HG03565 (cell line): ENCODE measurements at regions not wholly inside any gene's neighbourhood (a gene's known extent, or its start where the extent isn't known, plus 50 kb on each side); places are given as distances from the start of the nearest gene placed in this dataset.

Source experiments
- ATAC-seq: cut with Tn5 transposase; IDR thresholded peaks from one replicate; pipeline ENCODE4 v1.9.1; 2021; ENCODE audit warnings: mild to moderate bottlenecking, moderate library complexity; ENCODE audit not compliant: unreplicated experiment

DNA sequence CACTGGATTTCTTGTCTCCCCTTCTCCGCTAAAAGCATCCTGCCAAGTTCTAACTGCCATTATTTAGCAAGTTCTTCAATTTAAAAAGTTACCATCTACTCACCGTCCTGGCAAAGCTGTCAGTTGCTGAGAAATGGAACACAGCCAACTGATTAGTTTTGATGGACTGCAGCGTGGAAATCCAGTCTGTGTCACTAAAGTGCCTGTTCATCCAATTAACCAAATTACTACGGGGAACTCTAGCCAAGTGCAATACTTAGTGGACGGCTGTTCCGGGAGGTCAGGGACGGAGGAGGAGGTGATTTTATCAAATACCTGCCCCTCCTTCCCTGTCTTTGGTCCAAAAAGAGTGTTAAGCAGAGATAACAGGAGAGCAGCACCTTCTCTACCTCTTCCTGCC lies 260.7 kb downstream of the MAF start:
- no peak for ATAC-seq

DNA sequence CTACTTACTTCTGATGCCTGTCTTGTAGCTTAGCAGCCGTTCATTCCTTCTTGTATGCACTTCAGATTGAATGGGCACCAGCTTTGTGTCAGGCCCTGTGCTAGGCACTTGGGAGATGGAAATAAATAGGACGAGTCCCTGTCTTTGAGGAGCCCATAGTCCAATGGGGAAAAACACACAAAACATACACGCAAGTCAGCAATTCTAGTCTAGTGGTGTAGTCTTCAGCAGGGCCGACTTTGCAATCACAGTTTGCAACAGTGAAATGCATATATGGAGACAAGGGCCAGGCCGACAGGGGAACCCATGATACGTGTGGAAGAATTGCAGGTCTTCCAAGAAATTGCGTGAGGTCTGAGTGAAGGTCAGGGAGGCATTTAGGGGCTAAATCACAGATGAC lies 262.6 kb downstream of the MAF start:
- no peak for ATAC-seq

DNA sequence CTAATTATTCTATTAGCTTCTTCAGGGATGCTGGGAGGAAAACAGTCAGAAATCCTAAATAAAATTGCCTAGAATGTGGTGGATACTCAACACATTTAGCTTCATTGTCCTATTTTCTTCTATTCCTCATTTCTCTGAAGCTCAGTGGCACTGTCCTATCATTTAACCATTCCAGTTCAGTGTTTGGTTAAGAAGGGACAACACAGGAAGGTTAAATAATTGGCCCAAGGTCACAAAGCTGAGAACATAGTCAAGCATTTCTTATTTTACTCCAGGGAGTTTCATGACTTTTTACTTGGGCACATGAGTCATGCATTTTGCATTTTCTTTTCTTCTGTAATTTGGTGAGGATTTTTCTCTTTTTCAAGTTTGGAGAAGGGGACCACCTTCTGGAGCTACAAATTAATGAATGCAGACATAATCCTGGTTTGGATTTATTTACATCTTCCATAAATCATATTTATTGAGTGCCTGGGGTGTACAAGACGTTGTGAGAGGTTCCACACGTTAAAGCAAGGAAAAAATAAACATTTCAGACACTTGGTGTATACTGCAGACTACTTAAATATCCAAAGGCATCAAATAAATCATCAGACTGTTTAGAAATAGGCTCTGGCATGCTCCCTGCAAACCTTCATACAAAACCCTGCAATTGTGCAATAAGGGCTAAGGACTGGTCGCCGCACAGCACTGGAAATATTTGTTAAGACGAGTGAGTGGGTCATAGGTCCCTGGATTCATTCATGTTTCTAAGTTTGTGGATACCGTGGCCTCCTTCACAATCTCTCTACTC lies 263.9 kb downstream of the MAF start:
- no peak for ATAC-seq

DNA sequence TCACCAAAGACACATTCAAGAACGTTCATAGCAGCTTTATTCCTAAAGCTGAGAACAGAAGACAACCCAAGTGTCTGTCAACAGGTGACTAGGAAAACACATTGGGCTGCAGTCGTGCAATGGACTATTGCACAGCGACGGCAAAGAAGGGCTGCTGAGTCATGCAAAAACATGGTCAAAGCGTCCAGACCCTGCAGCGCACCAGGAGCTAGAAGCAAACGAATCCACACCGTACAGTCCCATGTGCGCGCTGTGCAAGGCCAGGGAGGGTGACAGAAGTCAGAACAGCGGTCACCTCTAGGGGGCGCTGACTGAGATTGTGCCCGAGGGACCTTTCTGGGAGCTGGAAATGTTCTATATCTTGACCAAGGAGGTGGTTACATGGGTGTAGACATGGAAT lies 266.4 kb downstream of the MAF start:
- ATAC-seq, result no peak

DNA sequence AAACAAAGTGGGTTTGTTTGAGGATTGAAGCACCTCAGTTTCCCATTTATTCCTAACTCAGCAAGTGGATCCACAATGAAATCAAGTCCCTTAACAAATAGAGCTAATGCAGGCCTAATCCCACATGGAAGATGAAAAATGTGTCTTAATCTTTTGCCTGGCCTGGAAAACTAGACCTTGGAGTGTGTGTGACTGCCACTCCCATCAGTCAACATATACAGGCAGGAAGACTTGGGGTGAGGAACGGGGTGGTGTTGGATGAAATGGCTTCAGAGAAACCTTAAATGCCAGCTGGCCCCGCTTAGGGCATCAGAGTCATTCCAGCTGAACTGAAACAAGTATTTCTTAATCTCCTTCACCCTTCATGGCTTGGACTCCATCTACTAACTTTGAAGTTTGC lies 269.5 kb downstream of the MAF start:
- no peak for ATAC-seq

DNA sequence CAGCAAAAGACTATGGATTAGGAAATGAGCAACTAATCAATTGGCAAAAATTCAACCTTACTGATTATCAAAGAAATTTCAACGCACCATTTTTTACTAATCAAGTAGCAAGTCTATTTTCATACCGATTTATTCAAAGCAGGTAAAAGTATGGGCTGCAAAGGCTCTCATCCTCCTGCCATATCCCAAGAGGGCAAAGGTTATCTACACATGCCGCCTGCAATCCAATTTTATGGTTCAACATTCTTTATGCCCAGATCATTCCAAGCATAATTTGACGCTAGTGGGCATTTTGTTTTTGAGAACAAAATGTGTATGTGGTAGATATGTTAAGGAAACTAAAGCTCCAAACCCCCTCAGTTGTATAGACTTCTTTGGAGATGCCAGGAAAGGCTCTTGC lies 270.6 kb downstream of the MAF start:
- no peak for ATAC-seq

DNA sequence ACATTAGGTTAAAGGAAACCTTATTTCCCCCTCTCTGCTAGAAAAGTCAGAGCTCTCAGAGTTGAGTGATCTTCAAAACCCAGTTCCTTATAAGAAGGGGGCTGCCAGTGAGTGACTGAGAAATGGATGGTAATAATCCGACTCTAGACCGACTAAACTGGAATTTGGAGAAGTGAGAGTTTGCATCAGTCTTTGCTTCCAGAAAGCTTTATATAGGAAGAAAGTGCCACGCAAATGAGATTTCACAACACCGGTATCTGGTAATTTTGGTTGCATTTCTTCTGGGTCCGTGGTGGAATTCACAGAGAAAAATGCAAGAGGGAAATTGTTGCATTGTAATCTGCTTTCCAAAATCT lies 271.4 kb downstream of the MAF start:
- no peak for ATAC-seq

DNA sequence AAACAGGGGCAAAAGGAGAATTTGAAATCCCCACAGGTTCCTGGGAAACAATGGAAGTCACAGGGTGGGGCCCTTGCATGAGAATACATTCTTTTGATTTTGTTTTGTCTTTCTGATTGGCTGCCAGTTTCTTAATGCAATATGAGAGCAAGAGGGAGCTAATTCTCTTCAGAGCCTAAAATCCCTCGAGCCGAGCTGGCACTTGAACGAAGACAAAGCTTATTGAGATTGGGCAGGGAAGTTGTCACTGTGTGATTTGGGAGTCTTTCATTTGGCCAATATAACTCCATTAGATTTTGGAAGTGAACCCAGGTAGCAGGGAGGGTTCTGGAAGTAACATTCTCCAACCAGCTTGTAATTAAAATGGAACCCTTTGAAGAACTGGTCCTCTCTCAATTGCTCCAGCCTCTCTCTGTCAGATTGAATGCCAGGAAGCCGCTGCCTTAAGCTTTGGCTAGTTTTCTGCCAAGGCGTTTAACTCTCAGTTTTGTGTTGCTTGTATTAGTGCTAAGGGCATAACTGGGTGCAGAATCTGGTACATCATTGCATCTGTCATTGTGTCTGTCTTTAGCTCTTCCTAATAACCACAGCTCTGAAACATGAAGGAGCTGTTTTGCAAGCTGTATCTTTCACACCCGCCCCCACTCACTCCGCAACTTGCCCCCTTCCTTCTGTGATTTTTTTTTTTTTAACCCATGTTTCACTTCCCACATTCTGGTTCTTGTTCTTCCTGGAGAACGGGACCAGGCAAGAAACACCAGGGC lies 272.0 kb downstream of the MAF start:
- ATAC-seq, result no peak

DNA sequence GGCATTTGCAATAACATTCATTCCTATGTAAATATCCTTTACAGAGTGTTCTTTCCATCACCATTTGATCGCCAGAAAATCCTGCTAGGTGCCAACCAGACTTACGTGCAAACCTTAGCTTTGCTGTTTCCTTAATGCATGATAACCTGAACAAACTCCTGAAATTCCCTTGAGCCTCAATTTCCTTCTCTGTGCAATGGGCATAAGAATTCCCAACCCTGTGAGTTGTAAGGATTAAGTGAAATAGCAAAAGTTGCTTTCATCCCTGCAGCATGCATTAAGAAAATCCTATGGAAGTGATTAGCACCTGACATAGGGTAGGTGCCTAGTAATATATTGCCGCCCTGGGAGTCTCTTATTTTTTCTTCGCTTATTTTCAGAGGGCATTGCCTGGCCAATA lies 272.7 kb downstream of the MAF start:
- ATAC-seq, result no peak

DNA sequence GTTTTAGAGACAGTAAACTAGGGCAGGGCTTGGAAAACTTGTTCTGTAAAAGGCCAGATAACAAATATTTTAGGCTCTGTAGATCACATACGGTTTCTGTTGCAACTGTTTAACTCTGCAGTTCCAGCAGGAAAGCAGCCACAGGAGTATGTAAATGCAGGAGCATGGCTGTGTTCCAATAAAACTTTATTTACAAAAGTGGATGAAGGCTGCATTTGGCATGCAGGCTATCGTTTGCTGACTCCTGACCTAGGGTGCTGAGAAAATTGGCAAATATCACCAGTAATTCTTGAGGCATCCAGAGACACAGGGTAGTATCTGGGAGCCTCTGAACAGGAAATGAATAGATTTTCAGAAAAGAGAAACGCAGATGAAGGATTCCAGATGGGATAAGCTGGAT lies 274.0 kb downstream of the MAF start:
- ATAC-seq, result no peak

DNA sequence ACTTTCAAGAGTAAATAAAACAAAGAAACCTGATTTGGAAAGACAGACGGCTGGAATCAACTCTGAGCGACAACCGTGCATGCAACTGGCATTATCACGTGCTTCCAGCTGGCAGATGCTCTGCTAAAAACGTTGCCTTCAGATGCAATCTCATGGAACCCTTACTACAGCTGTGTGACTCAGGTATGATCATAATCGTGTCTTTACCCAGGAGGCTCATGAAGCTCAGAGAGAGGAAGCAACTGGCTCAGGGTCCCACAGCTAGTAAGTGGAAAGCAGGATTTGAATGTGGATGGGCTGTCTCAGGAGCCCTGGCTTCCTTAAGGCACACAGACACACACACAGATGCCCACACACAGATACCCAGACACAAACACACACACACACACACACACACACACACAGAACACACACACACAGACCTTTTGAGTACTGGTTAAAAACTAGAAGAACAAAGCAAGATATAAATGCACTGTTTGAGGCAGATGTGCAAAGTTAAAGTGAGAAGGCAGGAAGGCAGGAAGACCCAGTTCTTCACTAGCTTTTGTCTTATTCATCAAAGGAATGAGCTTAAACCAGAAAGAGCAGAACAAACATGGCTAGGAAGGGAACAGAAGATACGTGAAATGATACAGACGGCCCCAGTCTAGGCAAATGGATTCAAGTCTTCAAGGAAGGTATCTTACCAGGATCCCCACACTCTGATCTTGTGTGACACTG lies 275.2 kb downstream of the MAF start:
- no peak for ATAC-seq

DNA sequence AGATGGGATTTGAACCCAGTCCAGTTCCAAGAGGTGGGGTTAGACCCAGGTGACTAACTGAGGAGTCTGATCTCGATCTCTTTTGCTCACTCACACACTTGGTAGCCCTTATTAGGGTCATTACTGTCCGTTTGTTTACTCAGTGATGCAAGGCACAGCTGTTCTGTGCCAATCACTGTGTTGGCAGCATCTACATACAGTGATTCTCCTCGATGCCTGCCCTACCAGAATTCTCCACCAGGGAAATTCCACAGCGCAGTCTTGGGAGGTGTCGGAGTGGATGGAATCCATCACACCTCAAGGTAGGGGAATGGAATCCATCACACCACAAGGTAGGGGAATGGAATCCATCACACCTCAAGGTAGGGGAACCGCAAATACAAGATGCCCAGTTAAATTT lies 279.6 kb downstream of the MAF start:
- ATAC-seq, result no peak

DNA sequence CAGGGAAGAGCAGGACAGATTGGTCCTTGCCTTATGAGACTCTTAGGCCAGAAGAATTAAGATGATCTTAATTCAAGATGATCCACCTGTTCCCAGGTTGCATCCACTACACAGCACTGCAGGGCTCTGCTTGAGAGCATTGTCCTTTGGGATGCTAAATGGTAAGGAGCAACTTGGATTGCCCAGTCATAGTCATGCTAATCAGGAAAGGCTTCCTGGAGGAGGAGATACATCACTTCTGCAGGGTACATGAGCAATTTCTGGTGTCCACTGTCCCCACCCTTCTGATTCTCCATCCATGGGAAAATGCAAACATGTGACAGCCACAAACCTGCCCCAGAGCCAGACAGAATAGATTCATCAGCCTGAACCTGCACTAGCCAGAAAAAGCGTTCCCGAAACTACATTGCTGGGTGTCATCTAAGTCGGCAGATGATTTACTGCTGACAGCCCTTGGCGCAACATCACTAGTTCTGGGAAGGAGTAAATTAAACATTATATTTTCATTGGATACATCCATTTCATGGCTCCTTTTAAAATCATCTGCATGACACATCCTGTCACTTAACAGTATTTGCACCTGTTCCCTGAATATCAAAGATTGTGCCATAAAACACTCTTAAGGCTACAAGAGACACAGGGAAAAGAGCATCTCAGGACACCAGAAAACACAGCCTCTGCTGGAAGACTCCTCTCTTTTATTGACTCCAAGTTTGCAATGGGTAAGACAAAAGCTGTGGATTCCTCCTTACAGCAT lies 282.2 kb downstream of the MAF start:
- no peak for ATAC-seq

DNA sequence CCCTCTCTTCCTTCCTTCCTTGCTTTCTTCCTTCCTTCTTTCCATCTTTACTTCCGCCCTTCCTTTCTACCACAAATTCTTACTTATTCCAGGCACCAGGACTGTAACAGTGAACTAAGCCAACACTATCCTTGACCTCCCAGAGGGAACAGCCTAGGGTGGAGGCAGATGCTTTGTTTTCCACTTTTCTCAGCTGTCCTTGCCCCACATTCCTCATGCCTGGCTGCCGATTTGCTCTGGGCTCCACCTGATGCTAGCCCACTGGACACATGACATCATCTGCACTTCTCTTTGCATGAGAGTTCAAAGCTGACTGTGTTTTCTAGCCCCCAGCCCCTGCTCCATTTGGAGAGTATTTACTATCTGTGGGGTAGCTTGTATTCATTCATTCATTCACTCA lies 283.0 kb downstream of the MAF start:
- ATAC-seq, result no peak

DNA sequence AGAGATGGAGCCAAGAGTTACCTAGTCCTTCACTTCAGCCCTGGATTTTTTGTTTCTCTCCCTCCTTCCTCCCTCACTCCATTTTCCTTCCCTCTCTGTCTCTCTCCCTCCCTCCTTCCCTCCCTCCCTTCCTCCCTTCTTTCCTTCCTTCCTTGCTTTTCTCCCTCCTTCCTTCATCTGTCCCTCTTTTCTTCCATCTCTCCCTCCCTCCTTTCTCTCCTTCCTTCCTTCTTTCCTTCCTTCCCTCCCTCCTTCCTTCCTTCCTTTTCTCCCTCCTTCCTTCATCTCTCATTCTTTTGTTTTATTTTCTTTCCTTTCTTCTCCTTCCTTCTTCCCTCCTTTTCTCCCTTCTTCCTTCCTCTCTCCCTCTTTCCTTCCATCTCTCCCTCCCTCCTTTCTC lies 283.5 kb downstream of the MAF start:
- no peak for ATAC-seq

DNA sequence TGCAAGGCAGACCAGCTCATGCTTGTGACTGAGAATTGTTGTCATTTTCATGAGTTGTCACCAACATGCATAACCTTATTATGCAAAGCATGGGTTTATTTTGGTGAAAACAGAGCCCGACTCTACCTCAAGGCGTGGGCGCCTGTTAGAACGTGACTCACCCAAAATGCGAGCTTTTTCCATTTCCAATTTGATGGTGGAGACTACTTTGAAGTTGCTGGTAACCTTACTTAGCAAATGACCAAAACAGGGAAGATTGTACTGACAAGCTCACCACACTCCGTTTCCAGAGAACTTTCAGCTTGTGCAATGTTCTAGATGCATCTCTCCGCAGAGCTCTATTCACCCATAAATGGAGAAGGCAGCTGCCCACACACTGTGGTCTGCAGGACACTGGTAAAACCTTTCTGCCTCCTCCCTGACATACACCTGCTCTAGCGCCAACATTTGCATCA lies 284.5 kb downstream of the MAF start:
- ATAC-seq, result peak; percentile 79

DNA sequence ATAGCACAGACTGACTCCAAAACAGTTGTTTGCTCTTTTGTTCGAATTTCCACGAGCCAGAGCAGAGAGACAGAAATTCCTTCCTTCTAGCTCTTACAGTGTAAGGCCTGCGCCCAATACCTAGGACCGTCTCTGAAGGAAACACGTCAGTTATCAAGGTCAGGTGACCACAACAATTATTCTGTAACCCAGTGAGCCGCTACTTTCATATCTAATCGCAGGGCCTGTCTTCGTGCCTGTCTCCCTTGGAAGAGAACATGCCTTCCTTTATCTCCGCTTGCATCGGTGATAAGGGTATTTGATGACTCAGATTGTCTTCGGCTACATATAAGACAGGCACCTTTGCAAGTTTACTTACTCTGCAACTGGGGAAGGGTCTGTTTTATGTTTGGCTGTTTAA lies 288.0 kb downstream of the MAF start:
- ATAC-seq, result no peak

DNA sequence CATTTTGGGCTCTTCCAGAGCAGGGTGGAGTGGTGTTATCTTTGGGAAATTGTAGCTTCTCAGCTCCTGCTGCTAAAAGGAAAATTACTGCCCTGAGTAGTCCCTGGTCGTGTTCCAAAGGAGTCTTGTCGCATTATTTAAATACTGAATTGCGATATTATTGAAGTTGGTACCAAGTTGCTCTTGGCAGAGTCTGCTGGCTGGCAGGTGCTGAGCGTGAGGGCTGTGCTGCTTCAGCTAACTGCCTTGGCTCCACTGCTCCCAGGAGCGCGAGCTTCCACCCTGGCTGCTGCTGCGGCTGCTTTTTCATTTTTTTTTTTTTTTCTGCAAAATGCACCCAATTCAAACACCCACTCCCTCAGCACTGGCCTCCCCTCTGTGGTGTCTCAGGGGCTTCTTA lies 289.8 kb downstream of the MAF start:
- no peak for ATAC-seq

DNA sequence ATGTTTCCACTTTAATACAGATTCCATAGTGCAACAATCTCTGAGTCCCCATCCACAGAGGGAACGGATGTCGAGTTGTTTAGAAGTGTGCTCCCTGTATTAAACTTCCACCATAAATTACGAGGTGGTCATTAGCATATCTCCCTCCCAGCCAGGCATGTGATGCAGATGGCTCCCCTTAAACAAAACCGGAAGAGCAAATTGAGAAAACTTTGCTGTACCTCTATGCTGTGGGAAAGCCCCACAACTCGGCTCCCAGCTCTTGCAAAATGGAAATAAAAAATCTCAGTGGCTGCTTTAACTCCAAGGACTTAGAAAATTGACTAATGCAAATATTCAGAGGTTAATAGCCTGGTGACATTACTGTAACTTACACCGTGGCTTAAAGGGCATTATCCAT lies 290.9 kb downstream of the MAF start:
- ATAC-seq, result no peak

DNA sequence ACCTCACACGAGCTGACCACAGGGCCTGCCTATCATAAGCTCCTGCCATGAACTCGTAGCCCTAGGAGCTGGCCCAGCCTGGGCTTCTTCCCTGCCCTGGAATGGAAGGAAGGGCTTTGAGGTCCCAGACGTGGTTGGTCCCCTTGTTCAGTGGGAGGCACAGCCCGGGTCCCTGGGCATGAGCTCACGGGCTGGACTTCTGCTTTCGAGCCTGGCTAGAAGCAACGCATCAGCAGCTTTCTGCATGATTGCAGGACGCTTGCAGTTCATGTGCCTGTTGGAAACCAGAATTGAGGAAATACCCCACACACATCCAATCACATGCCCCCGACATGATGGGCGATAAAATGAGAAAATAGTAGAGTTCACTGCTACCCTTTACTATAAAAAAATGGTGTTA lies 293.3 kb downstream of the MAF start:
- ATAC-seq, result no peak

DNA sequence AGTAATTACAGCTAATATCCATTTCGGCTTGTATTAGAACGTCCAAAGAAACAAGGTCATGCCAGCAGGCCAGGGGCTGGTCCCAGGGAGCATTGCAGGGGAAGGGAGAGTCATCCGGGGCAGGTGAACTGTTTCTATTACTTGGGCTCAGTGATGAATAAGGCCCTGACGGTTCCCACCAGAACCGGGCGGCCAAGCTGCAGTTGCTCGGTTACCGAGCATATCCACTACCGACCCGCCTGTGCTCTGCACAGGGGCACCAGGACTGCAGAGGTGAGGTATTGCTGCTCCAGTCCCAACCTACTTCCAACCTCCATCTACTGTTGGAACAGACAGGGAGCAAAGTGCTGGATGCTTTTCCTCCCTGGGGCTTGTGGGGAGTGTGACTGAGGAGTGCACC lies 295.5 kb downstream of the MAF start:
- ATAC-seq, result no peak
